H1 (cell line): ENCODE measurements at regions not wholly inside any gene's neighbourhood (a gene's known extent, or its start where the extent isn't known, plus 50 kb on each side); places are given as distances from the start of the nearest gene placed in this dataset.

Experiments
- TAF1 ChIP-seq: IDR thresholded peaks from 2 replicates; pipeline ENCODE4 v1.6.1; 2011; ENCODE audit warnings: mild to moderate bottlenecking, low read depth, low read length

DNA sequence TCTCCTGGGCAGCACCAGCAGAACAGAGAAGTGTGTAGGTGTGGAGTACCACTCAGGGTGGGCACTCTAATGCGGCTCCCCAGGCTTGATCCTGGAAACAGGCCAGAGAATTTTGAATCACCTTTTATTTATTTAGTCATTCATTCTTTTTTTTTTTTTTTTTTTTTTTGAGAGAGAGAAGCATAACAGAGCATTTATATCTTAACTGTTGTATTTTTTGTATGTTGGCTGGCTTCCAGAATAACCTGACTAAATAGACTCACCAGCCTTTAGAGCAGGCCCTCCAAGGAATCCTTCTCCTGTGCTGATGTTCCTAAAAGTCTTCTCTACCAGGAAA is 153.4 kb downstream of the PIK3R1 start (continued):
- no peak for TF ChIP-seq TAF1
